RPMI7951 (cell line): ENCODE measurements at regions not wholly inside any gene's neighbourhood (a gene's known extent, or its start where the extent isn't known, plus 50 kb on each side); places are given as distances from the start of the nearest gene placed in this dataset.
"Not testable (repeated sequence)": the region's sequence is repeated elsewhere in the genome, so short reads cannot be mapped to it uniquely, and the experiment has no call there.

Experiments used
- DNase-seq: peaks from one replicate; pipeline ENCODE4 v3.0.0-alpha.2; 2012; ENCODE audit warnings: low read depth

DNA sequence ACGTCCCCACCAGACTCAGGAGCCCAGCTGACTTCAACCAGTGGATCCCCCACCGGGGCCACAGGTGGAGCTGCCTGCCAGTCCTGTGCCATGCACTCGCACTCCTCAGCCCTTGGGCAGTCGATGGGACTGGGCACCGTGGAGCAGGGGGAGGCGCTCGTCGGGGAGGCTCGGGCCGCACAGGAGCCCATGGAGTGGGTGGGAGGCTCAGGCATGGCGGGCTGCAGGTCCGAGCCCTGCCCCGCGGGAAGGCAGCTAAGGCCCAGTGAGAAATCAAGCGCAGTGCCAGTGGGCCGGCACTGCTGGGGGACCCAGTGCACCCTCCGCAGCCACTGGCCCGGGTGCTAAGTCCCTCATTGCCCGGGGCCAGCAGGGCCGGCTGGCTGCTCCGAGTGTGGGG, 52.3 kb upstream of the LRRC30 start:
- DNase-seq = not testable (repeated sequence)

DNA sequence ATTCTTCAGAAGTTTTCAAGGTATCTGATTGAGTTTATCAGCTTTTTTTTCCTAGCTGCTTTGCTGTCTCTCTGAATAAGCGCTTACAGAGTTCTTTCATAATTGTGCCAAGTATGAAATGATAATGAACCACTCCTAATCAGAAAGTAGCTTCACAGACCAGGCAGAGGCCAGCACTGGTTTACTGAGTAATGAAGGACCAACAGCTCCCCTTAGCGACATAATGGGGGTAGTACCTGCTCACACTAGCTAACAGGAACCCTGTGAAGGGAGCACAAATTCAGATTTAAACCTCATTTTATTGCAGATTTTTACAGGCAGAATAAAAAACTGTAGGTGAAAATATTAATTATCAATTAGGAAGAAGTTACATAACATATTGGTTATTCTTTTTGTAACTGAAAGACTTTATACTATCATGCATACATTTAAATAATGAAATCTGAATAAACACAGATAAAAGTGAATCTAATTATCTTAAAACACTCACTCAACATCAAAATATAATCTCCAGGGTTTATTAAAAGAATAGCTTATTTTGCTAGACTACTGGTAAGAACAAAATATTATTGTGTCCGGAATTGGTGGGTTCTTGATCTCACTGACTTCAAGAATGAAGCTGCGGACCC, 53.7 kb upstream of the LRRC30 start:
- DNase-seq = peak; percentile 42

- DNase-seq = no peak
Observed at GRCh38 chr18:7174344-7175095, 56.4 kb upstream of the LRRC30 start.

DNA sequence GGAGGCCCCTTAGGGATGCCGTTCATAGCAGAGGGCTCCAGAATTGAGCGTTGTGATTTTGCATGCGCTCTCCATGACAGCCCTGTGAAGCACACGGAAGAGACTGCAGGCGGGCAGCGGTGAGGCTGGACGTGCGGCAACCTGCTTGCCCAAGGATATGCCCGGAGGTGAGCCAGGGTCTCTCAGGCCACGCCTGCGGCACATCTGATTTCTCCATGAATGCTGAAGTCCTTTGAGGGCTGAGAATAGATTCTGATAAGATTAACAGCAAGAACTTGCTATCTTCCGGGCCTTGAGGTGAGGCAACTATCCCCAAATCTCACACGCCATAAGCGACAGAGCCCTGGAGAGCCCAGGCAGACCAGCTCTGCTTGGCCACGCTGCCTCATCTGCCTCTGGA, 55.6 kb upstream of the LAMA1 start:
- DNase-seq = no peak

- DNase-seq = no peak
Observed at GRCh38 chr18:7172611-7173010, 55.0 kb upstream of the LAMA1 start.

- DNase-seq = no peak
Observed at GRCh38 chr18:7170292-7170691, 52.7 kb upstream of the LAMA1 start.

DNA sequence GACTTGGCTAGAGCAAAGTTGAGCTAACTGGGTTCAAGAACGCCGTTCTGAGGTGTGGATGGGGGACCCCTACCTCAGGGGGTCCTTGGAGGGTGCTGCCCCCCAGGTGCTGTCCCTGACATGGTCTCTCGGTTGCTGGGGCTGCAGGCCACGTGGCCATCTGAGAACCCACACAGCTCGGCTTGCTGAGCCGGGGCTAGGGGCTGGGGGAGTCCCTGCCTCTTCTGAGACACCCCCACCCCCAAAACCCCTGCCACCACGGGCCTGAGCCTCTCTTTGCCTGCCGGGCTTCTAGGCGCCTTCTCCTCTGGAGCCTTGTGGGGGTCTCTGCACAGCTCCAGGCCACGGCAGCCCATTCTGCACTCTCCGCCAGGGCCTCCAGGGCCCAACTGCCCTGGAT, 52.0 kb upstream of the LAMA1 start:
- DNase-seq = no peak

DNA sequence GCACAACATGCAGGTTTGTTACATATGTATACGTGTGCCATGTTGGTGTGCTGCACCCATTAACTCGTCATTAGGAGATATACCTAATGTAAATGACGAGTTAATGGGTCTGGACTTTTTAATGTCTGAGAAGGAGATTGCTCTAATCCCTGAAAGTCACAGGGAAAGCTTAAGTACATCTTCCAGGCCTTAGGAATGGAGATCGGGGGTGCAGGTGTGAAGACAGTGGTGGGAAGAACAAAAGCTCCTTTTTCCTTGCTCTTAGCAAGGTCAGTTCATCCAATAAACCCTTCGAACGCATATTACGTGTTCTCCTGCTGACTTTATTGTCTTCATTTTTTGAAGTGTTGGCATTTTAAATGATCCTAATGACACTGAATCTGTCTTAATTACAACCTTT, 50.8 kb upstream of the LAMA1 start:
- DNase-seq = no peak
